Astrocyte (in vitro differentiated cells and primary cell): ENCODE measurements at regions not wholly inside any gene's neighbourhood (a gene's known extent, or its start where the extent isn't known, plus 50 kb on each side); places are given as distances from the start of the nearest gene placed in this dataset.

Experiments
- CTCF ChIP-seq: IDR thresholded peaks from 2 replicates; pipeline ENCODE4 v1.5.1; 2011; ENCODE audit warnings: low read depth, mild to moderate bottlenecking, inconsistent platforms, low read length, moderate library complexity; ENCODE audit not compliant: insufficient read depth
- EZH2 ChIP-seq: IDR thresholded peaks from 2 replicates; pipeline ENCODE4 v1.6.1; 2012; ENCODE audit warnings: mild to moderate bottlenecking, low read length, inconsistent platforms; ENCODE audit not compliant: insufficient read depth

- TF ChIP-seq CTCF (no peak), EZH2 (no peak)
Observed at GRCh38 chr19:27722625-27723024, 1490.3 kb downstream of the UQCRFS1 start.
